GM18870 (cell line): ENCODE measurements at regions not wholly inside any gene's neighbourhood (a gene's known extent, or its start where the extent isn't known, plus 50 kb on each side); places are given as distances from the start of the nearest gene placed in this dataset.

Experiments used
- ATAC-seq: cut with Tn5 transposase; IDR thresholded peaks from one replicate; pipeline ENCODE4 v1.9.1; 2021; ENCODE audit warnings: moderate library complexity; ENCODE audit not compliant: unreplicated experiment

- no peak for ATAC-seq
These were observed 84.8 kb upstream of the SOX4 start for GRCh38 chr6:21508753-21509152.

- ATAC-seq, result no peak
These were observed 81.5 kb upstream of the SOX4 start for GRCh38 chr6:21511891-21512550.

- no peak for ATAC-seq
These were observed 79.3 kb upstream of the SOX4 start for GRCh38 chr6:21514288-21514687.

- ATAC-seq, result no peak
These were observed 75.2 kb upstream of the SOX4 start for GRCh38 chr6:21518317-21518716.

- ATAC-seq, result no peak
These were observed 73.9 kb upstream of the SOX4 start for GRCh38 chr6:21519642-21520041.

GRCh38 chr6:21521276-21521675 is 72.3 kb upstream of the SOX4 start:
- ATAC-seq, result no peak

- no peak for ATAC-seq
These were observed 71.3 kb upstream of the SOX4 start for GRCh38 chr6:21522143-21522747.

- ATAC-seq, result no peak
These were observed 70.6 kb upstream of the SOX4 start for GRCh38 chr6:21522797-21523456.

GRCh38 chr6:21523652-21524051 is 69.9 kb upstream of the SOX4 start:
- no peak for ATAC-seq

- ATAC-seq, result no peak
These were observed 69.3 kb upstream of the SOX4 start for GRCh38 chr6:21524201-21524600.

- ATAC-seq, result no peak
These were observed 66.6 kb upstream of the SOX4 start for GRCh38 chr6:21526974-21527373.

- ATAC-seq, result no peak
These were observed 65.8 kb upstream of the SOX4 start for GRCh38 chr6:21527731-21528130.

GRCh38 chr6:21529431-21529830 is 64.1 kb upstream of the SOX4 start:
- ATAC-seq, result no peak

- ATAC-seq, result no peak
These were observed 62.2 kb upstream of the SOX4 start for GRCh38 chr6:21531393-21531792.

- ATAC-seq, result no peak
These were observed 59.9 kb upstream of the SOX4 start for GRCh38 chr6:21533678-21534077.

- no peak for ATAC-seq
These were observed 57.2 kb upstream of the SOX4 start for GRCh38 chr6:21536280-21536766.

GRCh38 chr6:21537637-21538036 is 55.9 kb upstream of the SOX4 start:
- ATAC-seq, result no peak

GRCh38 chr6:21538186-21538798 is 55.3 kb upstream of the SOX4 start:
- ATAC-seq, result no peak

- no peak for ATAC-seq
These were observed 53.9 kb upstream of the SOX4 start for GRCh38 chr6:21539621-21540100.
